GM23338 (cell line): ENCODE measurements at regions not wholly inside any gene's neighbourhood (a gene's known extent, or its start where the extent isn't known, plus 50 kb on each side); places are given as distances from the start of the nearest gene placed in this dataset.
A peak's percentile ranks its signal among the peaks of the same experiment; 100 is the strongest.

Experiments
- ATAC-seq: fragments of 200-7000 bp; cut with Tn5 transposase; 3 replicates; pipeline ENCODE4 v1.9.1; 2020
- DNase-seq: peaks from one replicate; pipeline ENCODE4 v3.0.0-alpha.2; 2015; ENCODE audit warnings: low spot score
- H2AFZ ChIP-seq: fragments of 200-600 bp; sonication (generic); 2 replicates; pipeline ENCODE4 v1.8.0; 2016; ENCODE audit warnings: antibody characterized with exemption, mild to moderate bottlenecking, moderate library complexity
- H3F3A ChIP-seq: fragments of 200-600 bp; sonication (generic); replicated peaks from 2 replicates; pipeline ENCODE4 v1.8.0; 2017; ENCODE audit warnings: antibody characterized with exemption, mixed run types, low read depth
- H3K27ac ChIP-seq: fragments of 200-600 bp; sonication (generic); 2 replicates; pipeline ENCODE4 v1.6.1; 2016; ENCODE audit warnings: low read depth
- H3K27me3 ChIP-seq: fragments of 200-600 bp; sonication (generic); 2 replicates; pipeline ENCODE4 v1.8.0; 2016; ENCODE audit warnings: mild to moderate bottlenecking, mixed run types, moderate library complexity; ENCODE audit not compliant: insufficient read depth
- H3K36me3 ChIP-seq: fragments of 200-600 bp; sonication (generic); 2 replicates; pipeline ENCODE4 v1.8.0; 2016; ENCODE audit warnings: mild to moderate bottlenecking; ENCODE audit not compliant: insufficient read depth
- H3K4me1 ChIP-seq: fragments of 200-600 bp; sonication (generic); 2 replicates; pipeline ENCODE4 v1.8.0; 2016; ENCODE audit warnings: mild to moderate bottlenecking, moderate library complexity; ENCODE audit not compliant: insufficient read depth
- H3K4me2 ChIP-seq: fragments of 200-600 bp; sonication (generic); 2 replicates; pipeline ENCODE4 v1.7.1; 2017; ENCODE audit warnings: mixed run types
- H3K4me3 ChIP-seq: fragments of 200-600 bp; sonication (generic); 2 replicates; pipeline ENCODE4 v1.6.1; 2016; ENCODE audit warnings: mixed run types
- H3K79me2 ChIP-seq: fragments of 200-600 bp; sonication (generic); replicated peaks from 2 replicates; pipeline ENCODE4 v1.8.0; 2017; ENCODE audit warnings: mild to moderate bottlenecking; ENCODE audit not compliant: insufficient read depth
- H3K9me2 ChIP-seq: fragments of 200-600 bp; sonication (generic); 2 replicates; pipeline ENCODE4 v1.8.0; 2017; ENCODE audit not compliant: insufficient read depth
- H4K20me1 ChIP-seq: fragments of 200-600 bp; sonication (generic); replicated peaks from 2 replicates; pipeline ENCODE4 v1.8.0; 2017; ENCODE audit warnings: mild to moderate bottlenecking; ENCODE audit not compliant: insufficient read depth
- H3K27ac Mint-ChIP-seq: 2 replicates; pipeline ENCODE4 v1.8.0; 2020; ENCODE audit warnings: inconsistent platforms, mild to moderate bottlenecking, moderate library complexity, mixed read lengths
- H3K27me3 Mint-ChIP-seq: 3 replicates; pipeline ENCODE4 v1.8.0; 2022; ENCODE audit warnings: low read depth, mild to moderate bottlenecking, moderate library complexity, mixed read lengths, inconsistent platforms; ENCODE audit not compliant: insufficient read depth, poor library complexity
- H3K36me3 Mint-ChIP-seq: 3 replicates; pipeline ENCODE4 v1.8.0; 2021; ENCODE audit warnings: low read depth, mild to moderate bottlenecking, inconsistent platforms, moderate library complexity, mixed read lengths
- H3K4me1 Mint-ChIP-seq: 3 replicates; pipeline ENCODE4 v1.8.0; 2020; ENCODE audit warnings: mild to moderate bottlenecking, inconsistent platforms, mixed read lengths
- H3K4me3 Mint-ChIP-seq: 3 replicates; pipeline ENCODE4 v1.8.0; 2021; ENCODE audit warnings: moderate library complexity, mild to moderate bottlenecking, inconsistent platforms, mixed read lengths
- H3K9me3 Mint-ChIP-seq: 3 replicates; pipeline ENCODE4 v1.8.0; 2020; ENCODE audit warnings: moderate library complexity, mild to moderate bottlenecking, inconsistent platforms, mixed read lengths
- CREB1 ChIP-seq: fragments of 250-450 bp; sonication (Bioruptor Pico); IDR thresholded peaks from 2 replicates; pipeline ENCODE4 v1.5.0; 2020; ENCODE audit warnings: low read depth, mild to moderate bottlenecking, moderate library complexity
- EZH2phosphoT487 ChIP-seq: fragments of 200-600 bp; sonication (generic); IDR thresholded peaks from one replicate; pipeline ENCODE4 v1.8.1; 2018; ENCODE audit warnings: antibody characterized with exemption; ENCODE audit not compliant: unreplicated experiment
- JUNB ChIP-seq: IDR thresholded peaks from one replicate; pipeline ENCODE4 v1.6.1; 2016; ENCODE audit warnings: antibody characterized with exemption; ENCODE audit not compliant: unreplicated experiment
- NANOG ChIP-seq: IDR thresholded peaks from 2 replicates; pipeline ENCODE4 v1.6.1; 2016; ENCODE audit warnings: antibody characterized with exemption, borderline replicate concordance
- POLR2AphosphoS5 ChIP-seq: IDR thresholded peaks from 2 replicates; pipeline ENCODE4 v1.6.1; 2016; ENCODE audit warnings: antibody characterized with exemption, low read depth
- STAT1 ChIP-seq: IDR thresholded peaks from one replicate; pipeline ENCODE4 v1.6.1; 2016; ENCODE audit warnings: antibody characterized with exemption; ENCODE audit not compliant: unreplicated experiment
- ZNF114 ChIP-seq: fragments of 250-450 bp; sonication (Bioruptor Pico); IDR thresholded peaks from 2 replicates; pipeline ENCODE4 v1.5.0; 2020; ENCODE audit warnings: mild to moderate bottlenecking, moderate library complexity
- ZNF331 ChIP-seq: fragments of 250-450 bp; sonication (Bioruptor Pico); IDR thresholded peaks from 2 replicates; pipeline ENCODE4 v1.5.0; 2020; ENCODE audit warnings: low read depth, mild to moderate bottlenecking, moderate library complexity
- TF ChIP-seq, protein P1 (sequence below): IDR thresholded peaks from 2 replicates; pipeline ENCODE4 v1.6.1; 2016; ENCODE audit warnings: antibody characterized with exemption
- TF ChIP-seq, protein P2 (sequence below), 2 experiments: fragments of 200-600 bp in 1 of 2; sonication (generic) in 1 of 2; conservative IDR thresholded peaks; 2 replicates each; pipeline versions ENCODE4 v1.5.1 to v1.6.1; 2016 to 2017; ENCODE audit warnings: antibody characterized with exemption in 2 of 2, low read depth in 2 of 2, mild to moderate bottlenecking in 2 of 2, moderate library complexity in 1 of 2
- TF ChIP-seq, protein P3 (sequence below): fragments of 250-450 bp; sonication (Bioruptor Pico); IDR thresholded peaks from 2 replicates; pipeline ENCODE4 v1.5.0; 2020; ENCODE audit warnings: mild to moderate bottlenecking, moderate library complexity

DNA sequence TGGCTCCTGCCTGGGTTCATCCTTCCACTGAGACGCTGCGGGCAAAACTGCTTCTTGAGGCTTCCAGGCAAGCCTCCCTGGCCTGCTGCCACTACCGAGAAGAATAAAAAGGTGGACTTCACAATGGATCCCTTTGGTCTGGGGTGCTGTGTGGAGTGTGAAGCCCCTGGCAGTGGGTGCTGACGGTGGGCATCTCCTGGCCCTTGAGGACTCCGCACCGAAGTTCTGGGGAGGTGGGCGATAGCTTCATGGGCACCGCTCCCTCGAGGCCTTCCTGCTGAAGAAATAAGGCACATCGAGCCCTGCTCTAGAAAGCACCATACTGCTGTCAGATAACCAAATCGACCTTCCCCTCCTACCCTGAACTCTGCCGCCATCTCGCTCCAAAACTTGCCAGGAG, 106.6 kb upstream of the CTBP2 start (continued):
- TF ChIP-seq, protein P1, sequence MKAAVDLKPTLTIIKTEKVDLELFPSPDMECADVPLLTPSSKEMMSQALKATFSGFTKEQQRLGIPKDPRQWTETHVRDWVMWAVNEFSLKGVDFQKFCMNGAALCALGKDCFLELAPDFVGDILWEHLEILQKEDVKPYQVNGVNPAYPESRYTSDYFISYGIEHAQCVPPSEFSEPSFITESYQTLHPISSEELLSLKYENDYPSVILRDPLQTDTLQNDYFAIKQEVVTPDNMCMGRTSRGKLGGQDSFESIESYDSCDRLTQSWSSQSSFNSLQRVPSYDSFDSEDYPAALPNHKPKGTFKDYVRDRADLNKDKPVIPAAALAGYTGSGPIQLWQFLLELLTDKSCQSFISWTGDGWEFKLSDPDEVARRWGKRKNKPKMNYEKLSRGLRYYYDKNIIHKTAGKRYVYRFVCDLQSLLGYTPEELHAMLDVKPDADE = no peak
- TF ChIP-seq, protein P2, sequence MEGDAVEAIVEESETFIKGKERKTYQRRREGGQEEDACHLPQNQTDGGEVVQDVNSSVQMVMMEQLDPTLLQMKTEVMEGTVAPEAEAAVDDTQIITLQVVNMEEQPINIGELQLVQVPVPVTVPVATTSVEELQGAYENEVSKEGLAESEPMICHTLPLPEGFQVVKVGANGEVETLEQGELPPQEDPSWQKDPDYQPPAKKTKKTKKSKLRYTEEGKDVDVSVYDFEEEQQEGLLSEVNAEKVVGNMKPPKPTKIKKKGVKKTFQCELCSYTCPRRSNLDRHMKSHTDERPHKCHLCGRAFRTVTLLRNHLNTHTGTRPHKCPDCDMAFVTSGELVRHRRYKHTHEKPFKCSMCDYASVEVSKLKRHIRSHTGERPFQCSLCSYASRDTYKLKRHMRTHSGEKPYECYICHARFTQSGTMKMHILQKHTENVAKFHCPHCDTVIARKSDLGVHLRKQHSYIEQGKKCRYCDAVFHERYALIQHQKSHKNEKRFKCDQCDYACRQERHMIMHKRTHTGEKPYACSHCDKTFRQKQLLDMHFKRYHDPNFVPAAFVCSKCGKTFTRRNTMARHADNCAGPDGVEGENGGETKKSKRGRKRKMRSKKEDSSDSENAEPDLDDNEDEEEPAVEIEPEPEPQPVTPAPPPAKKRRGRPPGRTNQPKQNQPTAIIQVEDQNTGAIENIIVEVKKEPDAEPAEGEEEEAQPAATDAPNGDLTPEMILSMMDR (conservative IDR thresholded peaks at IDR 0.05; ENCODE audit: low read depth in 2 of 2) = no peak
- TF ChIP-seq EZH2phosphoT487 = no peak

DNA sequence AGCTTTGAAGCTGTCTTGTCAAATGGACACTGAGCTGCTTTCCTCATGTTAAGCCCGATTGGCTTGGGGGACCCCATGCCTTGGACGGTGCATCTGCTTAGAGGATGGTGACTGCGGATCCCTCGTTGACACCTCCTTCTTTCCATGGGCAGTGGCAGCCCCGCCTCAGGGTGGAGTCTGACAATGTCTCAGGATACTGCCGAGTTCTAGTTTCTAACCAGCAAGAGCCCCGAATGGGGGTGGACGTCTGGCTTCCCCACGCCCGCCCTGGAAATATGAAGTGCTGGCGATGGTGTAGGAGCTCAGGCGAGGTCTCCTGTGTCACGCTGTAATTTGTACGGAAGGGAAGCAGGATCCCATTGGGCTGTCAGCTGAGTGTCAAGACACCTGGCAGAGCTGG, 106.2 kb upstream of the CTBP2 start:
- H3K4me1 Mint-ChIP-seq = peaks cover 6% of the 10 kb centered on the region; the same call in 2 of the 3 replicates
- Histone ChIP-seq H3K4me2 (no peak overlapping the region), H3K4me3 (no peak overlapping the region), H3K4me1 (no peaks in the 10 kb centered on the region), H3K27ac (no peak overlapping the region), H3F3A (no peaks in the 10 kb centered on the region), H3K79me2 (no peaks in the 10 kb centered on the region), H2AFZ (no peak overlapping the region), H3K36me3 (no peaks in the 10 kb centered on the region), H3K9me2 (no peaks in the 10 kb centered on the region; the same call in 1 of the 2 replicates), H3K27me3 (no peaks in the 10 kb centered on the region), H4K20me1 (no peaks in the 10 kb centered on the region)
- peaks cover 4% of the 10 kb centered on the region for H3K27me3 Mint-ChIP-seq
- H3K9me3 Mint-ChIP-seq = no peaks in the 10 kb centered on the region; the same call in 2 of the 3 replicates
- H3K36me3 Mint-ChIP-seq = no peaks in the 10 kb centered on the region
- no peak overlapping the region for H3K27ac Mint-ChIP-seq
- peak; percentile 31; the same call in 1 of the 3 replicates for ATAC-seq
- H3K4me3 Mint-ChIP-seq = no peak overlapping the region
- DNase-seq = no peak
- TF ChIP-seq JUNB (no peak), ZNF114 (CRISPR knock-in tag) (no peak), NANOG (no peak)

DNA sequence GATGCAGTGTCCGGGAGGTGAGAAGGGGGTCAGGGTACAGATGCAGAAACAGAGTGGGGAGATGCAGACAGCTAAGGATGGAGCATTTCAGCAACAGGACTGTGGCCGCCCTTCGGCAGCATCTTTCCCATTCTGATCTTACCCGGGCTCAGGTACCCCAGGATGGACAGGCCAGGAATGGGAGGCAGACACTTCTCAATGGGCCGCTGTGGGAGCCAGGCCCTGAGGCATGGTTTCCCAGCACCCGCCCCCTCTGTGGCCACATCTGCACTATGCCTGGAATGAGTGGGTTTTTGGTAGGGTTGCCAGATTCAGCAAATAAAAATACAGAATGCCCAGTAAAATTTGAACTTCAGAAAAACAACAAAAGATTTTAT, 105.2 kb upstream of the CTBP2 start:
- H3K4me2 ChIP-seq = no peak overlapping the region
- TF ChIP-seq ZNF331 (CRISPR knock-in tag) = no peak
- no peak for TF ChIP-seq STAT1
- TF ChIP-seq, protein P1 = no peak
- TF ChIP-seq, protein P3, sequence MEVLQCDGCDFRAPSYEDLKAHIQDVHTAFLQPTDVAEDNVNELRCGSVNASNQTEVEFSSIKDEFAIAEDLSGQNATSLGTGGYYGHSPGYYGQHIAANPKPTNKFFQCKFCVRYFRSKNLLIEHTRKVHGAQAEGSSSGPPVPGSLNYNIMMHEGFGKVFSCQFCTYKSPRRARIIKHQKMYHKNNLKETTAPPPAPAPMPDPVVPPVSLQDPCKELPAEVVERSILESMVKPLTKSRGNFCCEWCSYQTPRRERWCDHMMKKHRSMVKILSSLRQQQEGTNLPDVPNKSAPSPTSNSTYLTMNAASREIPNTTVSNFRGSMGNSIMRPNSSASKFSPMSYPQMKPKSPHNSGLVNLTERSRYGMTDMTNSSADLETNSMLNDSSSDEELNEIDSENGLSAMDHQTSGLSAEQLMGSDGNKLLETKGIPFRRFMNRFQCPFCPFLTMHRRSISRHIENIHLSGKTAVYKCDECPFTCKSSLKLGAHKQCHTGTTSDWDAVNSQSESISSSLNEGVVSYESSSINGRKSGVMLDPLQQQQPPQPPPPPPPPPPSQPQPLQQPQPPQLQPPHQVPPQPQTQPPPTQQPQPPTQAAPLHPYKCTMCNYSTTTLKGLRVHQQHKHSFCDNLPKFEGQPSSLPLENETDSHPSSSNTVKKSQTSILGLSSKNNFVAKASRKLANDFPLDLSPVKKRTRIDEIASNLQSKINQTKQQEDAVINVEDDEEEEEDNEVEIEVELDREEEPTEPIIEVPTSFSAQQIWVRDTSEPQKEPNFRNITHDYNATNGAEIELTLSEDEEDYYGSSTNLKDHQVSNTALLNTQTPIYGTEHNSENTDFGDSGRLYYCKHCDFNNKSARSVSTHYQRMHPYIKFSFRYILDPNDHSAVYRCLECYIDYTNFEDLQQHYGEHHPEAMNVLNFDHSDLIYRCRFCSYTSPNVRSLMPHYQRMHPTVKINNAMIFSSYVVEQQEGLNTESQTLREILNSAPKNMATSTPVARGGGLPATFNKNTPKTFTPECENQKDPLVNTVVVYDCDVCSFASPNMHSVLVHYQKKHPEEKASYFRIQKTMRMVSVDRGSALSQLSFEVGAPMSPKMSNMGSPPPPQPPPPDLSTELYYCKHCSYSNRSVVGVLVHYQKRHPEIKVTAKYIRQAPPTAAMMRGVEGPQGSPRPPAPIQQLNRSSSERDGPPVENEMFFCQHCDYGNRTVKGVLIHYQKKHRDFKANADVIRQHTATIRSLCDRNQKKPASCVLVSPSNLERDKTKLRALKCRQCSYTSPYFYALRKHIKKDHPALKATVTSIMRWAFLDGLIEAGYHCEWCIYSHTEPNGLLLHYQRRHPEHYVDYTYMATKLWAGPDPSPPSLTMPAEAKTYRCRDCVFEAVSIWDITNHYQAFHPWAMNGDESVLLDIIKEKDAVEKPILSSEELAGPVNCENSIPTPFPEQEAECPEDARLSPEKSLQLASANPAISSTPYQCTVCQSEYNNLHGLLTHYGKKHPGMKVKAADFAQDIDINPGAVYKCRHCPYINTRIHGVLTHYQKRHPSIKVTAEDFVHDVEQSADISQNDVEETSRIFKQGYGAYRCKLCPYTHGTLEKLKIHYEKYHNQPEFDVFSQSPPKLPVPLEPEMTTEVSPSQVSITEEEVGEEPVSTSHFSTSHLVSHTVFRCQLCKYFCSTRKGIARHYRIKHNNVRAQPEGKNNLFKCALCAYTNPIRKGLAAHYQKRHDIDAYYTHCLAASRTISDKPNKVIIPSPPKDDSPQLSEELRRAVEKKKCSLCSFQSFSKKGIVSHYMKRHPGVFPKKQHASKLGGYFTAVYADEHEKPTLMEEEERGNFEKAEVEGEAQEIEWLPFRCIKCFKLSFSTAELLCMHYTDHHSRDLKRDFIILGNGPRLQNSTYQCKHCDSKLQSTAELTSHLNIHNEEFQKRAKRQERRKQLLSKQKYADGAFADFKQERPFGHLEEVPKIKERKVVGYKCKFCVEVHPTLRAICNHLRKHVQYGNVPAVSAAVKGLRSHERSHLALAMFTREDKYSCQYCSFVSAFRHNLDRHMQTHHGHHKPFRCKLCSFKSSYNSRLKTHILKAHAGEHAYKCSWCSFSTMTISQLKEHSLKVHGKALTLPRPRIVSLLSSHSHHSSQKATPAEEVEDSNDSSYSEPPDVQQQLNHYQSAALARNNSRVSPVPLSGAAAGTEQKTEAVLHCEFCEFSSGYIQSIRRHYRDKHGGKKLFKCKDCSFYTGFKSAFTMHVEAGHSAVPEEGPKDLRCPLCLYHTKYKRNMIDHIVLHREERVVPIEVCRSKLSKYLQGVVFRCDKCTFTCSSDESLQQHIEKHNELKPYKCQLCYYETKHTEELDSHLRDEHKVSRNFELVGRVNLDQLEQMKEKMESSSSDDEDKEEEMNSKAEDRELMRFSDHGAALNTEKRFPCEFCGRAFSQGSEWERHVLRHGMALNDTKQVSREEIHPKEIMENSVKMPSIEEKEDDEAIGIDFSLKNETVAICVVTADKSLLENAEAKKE (CRISPR knock-in tag) = no peak
- no peak for TF ChIP-seq CREB1 (CRISPR knock-in tag)
- TF ChIP-seq JUNB = no peak
- TF ChIP-seq EZH2phosphoT487 = no peak
- no peak for TF ChIP-seq POLR2AphosphoS5

More for the DNA sequence above, 105.2 kb upstream of the CTBP2 start:
- Histone ChIP-seq H3K27ac (no peak overlapping the region), H3K27me3 (no peaks in the 10 kb centered on the region), H3F3A (no peaks in the 10 kb centered on the region), H3K4me3 (no peak overlapping the region), H3K36me3 (no peaks in the 10 kb centered on the region), H3K4me1 (no peaks in the 10 kb centered on the region), H3K9me2 (no peaks in the 10 kb centered on the region; the same call in 1 of the 2 replicates), H3K79me2 (no peaks in the 10 kb centered on the region), H2AFZ (no peak overlapping the region), H4K20me1 (no peaks in the 10 kb centered on the region)
- ATAC-seq = peak; percentile 53
- H3K36me3 Mint-ChIP-seq = no peaks in the 10 kb centered on the region
- no peaks in the 10 kb centered on the region; the same call in 2 of the 3 replicates for H3K9me3 Mint-ChIP-seq
- no peak for DNase-seq
- no peak overlapping the region for H3K4me3 Mint-ChIP-seq
- H3K27me3 Mint-ChIP-seq = peaks cover 4% of the 10 kb centered on the region
- H3K4me1 Mint-ChIP-seq = peaks cover 6% of the 10 kb centered on the region; the same call in 2 of the 3 replicates
- no peak overlapping the region for H3K27ac Mint-ChIP-seq
